ENCODE measurements at regions not wholly inside any gene's neighbourhood (a gene's known extent, or its start where the extent isn't known, plus 50 kb on each side); places are given as distances from the start of the nearest gene placed in this dataset.

DNA sequence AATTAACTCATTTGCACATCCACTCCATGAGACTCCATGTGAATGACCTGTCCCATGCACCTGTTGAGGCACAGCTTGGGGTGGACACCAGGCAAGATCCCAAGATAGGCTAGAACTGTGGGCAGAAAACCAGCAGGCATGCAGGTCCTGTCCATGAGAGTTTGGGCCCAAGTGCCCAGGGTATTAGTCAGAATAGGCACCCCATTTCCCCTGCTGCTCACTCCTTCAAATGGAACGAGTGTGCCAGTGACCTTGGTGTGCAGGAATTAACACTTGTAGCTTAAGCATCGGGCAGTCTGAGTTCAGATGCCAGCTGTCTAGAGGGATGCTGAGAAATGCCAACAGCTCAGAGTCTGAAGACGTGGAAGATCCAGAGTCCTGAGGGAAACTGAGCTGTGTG lies 254.1 kb upstream of the GLI3 start:
- no peak overlapping the region for H2AFZ ChIP-seq (ENCODE audit: low read depth, low read length)
- TF ChIP-seq, protein P1, sequence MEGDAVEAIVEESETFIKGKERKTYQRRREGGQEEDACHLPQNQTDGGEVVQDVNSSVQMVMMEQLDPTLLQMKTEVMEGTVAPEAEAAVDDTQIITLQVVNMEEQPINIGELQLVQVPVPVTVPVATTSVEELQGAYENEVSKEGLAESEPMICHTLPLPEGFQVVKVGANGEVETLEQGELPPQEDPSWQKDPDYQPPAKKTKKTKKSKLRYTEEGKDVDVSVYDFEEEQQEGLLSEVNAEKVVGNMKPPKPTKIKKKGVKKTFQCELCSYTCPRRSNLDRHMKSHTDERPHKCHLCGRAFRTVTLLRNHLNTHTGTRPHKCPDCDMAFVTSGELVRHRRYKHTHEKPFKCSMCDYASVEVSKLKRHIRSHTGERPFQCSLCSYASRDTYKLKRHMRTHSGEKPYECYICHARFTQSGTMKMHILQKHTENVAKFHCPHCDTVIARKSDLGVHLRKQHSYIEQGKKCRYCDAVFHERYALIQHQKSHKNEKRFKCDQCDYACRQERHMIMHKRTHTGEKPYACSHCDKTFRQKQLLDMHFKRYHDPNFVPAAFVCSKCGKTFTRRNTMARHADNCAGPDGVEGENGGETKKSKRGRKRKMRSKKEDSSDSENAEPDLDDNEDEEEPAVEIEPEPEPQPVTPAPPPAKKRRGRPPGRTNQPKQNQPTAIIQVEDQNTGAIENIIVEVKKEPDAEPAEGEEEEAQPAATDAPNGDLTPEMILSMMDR (IDR thresholded peaks at IDR 0.05; ENCODE audit: poor library complexity, severe bottlenecking) = no peak

DNA sequence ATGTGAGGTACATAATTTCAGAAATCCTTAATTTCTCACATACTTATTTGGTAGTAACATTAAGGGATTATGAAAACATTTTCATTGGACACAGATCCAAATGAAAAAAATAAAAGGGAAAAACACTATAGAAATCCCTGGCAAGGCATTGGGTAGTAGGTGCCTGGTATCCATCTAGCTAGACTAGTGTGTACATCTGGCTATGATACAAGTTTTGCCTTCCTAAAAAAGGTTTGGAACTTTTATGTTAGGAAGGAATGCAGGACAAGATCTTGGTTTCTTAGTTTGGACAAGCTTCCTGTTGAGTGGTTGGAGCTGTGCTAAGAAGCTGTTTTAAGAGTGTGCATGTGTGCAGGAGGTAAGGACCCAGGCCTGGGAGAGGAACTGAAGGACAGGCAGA lies 252.3 kb upstream of the GLI3 start:
- Histone ChIP-seq H3K27ac (ENCODE audit: low read length) (no peak overlapping the region), H3K4me3 (ENCODE audit: low read length) (no peak overlapping the region), H4K20me1 (ENCODE audit: insufficient read depth) (no peaks in the 10 kb centered on the region), H3F3A (ENCODE audit: insufficient read depth, low read length, poor library complexity, severe bottlenecking) (no peaks in the 10 kb centered on the region), H3K79me2 (replicated peaks; ENCODE audit: insufficient read depth, low read length) (no peaks in the 10 kb centered on the region), H3K4me2 (ENCODE audit: low read length) (no peak overlapping the region), H3K9me3 (ENCODE audit: low read length) (no peaks in the 10 kb centered on the region), H3K27me3 (ENCODE audit: insufficient read depth, low read depth, low read length) (no peaks in the 10 kb centered on the region), H3K9me2 (ENCODE audit: insufficient read depth, low read length) (no peaks in the 10 kb centered on the region), H3K36me3 (ENCODE audit: insufficient read depth, low read length) (no peaks in the 10 kb centered on the region), H2AFZ (ENCODE audit: low read depth, low read length) (no peak overlapping the region), H3K9ac (ENCODE audit: low read length) (no peak overlapping the region)
- TF ChIP-seq EZH2 (IDR thresholded peaks at IDR 0.05; ENCODE audit: borderline replicate concordance, insufficient read depth, low read length, poor library complexity, severe bottlenecking) (no peak), TAF1 (IDR thresholded peaks at IDR 0.05; ENCODE audit: low read depth) (no peak), SMC3 (conservative IDR thresholded peaks at IDR 0.05; ENCODE audit: poor library complexity) (no peak), RAD21 (conservative IDR thresholded peaks at IDR 0.05) (no peak), POLR2AphosphoS5 (IDR thresholded peaks at IDR 0.05) (no peak), EP300 (conservative IDR thresholded peaks at IDR 0.05; ENCODE audit: poor library complexity, severe bottlenecking) (no peak)
- TF ChIP-seq, protein P2, sequence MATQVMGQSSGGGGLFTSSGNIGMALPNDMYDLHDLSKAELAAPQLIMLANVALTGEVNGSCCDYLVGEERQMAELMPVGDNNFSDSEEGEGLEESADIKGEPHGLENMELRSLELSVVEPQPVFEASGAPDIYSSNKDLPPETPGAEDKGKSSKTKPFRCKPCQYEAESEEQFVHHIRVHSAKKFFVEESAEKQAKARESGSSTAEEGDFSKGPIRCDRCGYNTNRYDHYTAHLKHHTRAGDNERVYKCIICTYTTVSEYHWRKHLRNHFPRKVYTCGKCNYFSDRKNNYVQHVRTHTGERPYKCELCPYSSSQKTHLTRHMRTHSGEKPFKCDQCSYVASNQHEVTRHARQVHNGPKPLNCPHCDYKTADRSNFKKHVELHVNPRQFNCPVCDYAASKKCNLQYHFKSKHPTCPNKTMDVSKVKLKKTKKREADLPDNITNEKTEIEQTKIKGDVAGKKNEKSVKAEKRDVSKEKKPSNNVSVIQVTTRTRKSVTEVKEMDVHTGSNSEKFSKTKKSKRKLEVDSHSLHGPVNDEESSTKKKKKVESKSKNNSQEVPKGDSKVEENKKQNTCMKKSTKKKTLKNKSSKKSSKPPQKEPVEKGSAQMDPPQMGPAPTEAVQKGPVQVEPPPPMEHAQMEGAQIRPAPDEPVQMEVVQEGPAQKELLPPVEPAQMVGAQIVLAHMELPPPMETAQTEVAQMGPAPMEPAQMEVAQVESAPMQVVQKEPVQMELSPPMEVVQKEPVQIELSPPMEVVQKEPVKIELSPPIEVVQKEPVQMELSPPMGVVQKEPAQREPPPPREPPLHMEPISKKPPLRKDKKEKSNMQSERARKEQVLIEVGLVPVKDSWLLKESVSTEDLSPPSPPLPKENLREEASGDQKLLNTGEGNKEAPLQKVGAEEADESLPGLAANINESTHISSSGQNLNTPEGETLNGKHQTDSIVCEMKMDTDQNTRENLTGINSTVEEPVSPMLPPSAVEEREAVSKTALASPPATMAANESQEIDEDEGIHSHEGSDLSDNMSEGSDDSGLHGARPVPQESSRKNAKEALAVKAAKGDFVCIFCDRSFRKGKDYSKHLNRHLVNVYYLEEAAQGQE (IDR thresholded peaks at IDR 0.05; ENCODE audit: borderline replicate concordance) = no peak
- TF ChIP-seq, protein P1 (IDR thresholded peaks at IDR 0.05; ENCODE audit: poor library complexity, severe bottlenecking) = no peak

More for the DNA sequence above, 254.1 kb upstream of the GLI3 start:
- H3K79me2 ChIP-seq (replicated peaks; ENCODE audit: insufficient read depth, low read length) = no peaks in the 10 kb centered on the region
- H3K9me3 ChIP-seq (ENCODE audit: low read length) = no peaks in the 10 kb centered on the region
- H3K4me3 ChIP-seq (ENCODE audit: low read length) = no peak overlapping the region
- no peak overlapping the region for H3K9ac ChIP-seq (ENCODE audit: low read length)
- no peaks in the 10 kb centered on the region for H3K27me3 ChIP-seq (ENCODE audit: insufficient read depth, low read depth, low read length)
- H3K27ac ChIP-seq (ENCODE audit: low read length) = no peak overlapping the region
- H3F3A ChIP-seq (ENCODE audit: insufficient read depth, low read length, poor library complexity, severe bottlenecking) = no peaks in the 10 kb centered on the region
- H3K4me2 ChIP-seq (ENCODE audit: low read length) = no peak overlapping the region
- no peaks in the 10 kb centered on the region for H4K20me1 ChIP-seq (ENCODE audit: insufficient read depth)
- no peaks in the 10 kb centered on the region for H3K36me3 ChIP-seq (ENCODE audit: insufficient read depth, low read length)
- H3K9me2 ChIP-seq (ENCODE audit: insufficient read depth, low read length) = no peaks in the 10 kb centered on the region

All from neural cell (in vitro differentiated cells).